Liver (tissue), 8 donors: ENCODE measurements at regions not wholly inside any gene's neighbourhood (a gene's known extent, or its start where the extent isn't known, plus 50 kb on each side); places are given as distances from the start of the nearest gene placed in this dataset.

ENCODE experiments used
- DNase-seq: peaks from one replicate; pipeline ENCODE4 v3.0.0-alpha.2; 2017; ENCODE audit warnings: low spot score
- H3K27ac ChIP-seq, 2 donors: one replicate each; pipeline ENCODE4 v1.7.0; 2013; ENCODE audit warnings: inconsistent platforms in 2 of 2, low read length in 2 of 2, control low read depth in 1 of 2, low read depth in 1 of 2, mild to moderate bottlenecking in 1 of 2
- H3K27me3 ChIP-seq, 4 donors: one replicate each; pipeline versions ENCODE4 v1.6.1 to v1.7.0; 2013; ENCODE audit warnings: low read length in 3 of 4, inconsistent platforms in 1 of 4, mild to moderate bottlenecking in 1 of 4, moderate library complexity in 1 of 4; ENCODE audit not compliant: control insufficient read depth in 4 of 4, insufficient read depth in 4 of 4
- H3K36me3 ChIP-seq, 4 donors: one replicate each; pipeline versions ENCODE4 v1.6.1 to v1.7.0; 2013; ENCODE audit warnings: low read length in 3 of 4, mild to moderate bottlenecking in 3 of 4, low read depth in 1 of 4, moderate library complexity in 1 of 4; ENCODE audit not compliant: control insufficient read depth in 4 of 4, insufficient read depth in 3 of 4
- H3K4me1 ChIP-seq, 4 donors: one replicate each; pipeline versions ENCODE4 v1.6.1 to v1.7.0; 2013; ENCODE audit warnings: low read length in 3 of 4, mild to moderate bottlenecking in 3 of 4, moderate library complexity in 1 of 4; ENCODE audit not compliant: control insufficient read depth in 4 of 4, insufficient read depth in 4 of 4
- H3K4me3 ChIP-seq, 3 donors: one replicate each; pipeline versions ENCODE4 v1.6.1 to v1.7.0; 2013; ENCODE audit warnings: low read length in 3 of 3, control low read depth in 1 of 3, low read depth in 1 of 3, mild to moderate bottlenecking in 1 of 3
- H3K9ac ChIP-seq, 2 donors: one replicate each; pipeline ENCODE4 v1.7.0; 2013; ENCODE audit warnings: low read length in 2 of 2, mild to moderate bottlenecking in 2 of 2, moderate library complexity in 2 of 2, control low read depth in 1 of 2, low read depth in 1 of 2
- H3K9me3 ChIP-seq, 4 donors: one replicate each; pipeline versions ENCODE4 v1.6.1 to v1.7.0; 2013; ENCODE audit warnings: low read length in 3 of 4; ENCODE audit not compliant: control insufficient read depth in 4 of 4
- CTCF ChIP-seq: fragments of 150-350 bp; IDR thresholded peaks from 2 replicates; pipeline ENCODE4 v1.5.1; 2017; ENCODE audit warnings: improper control_type of control experiment, low read depth, low read length; ENCODE audit not compliant: missing input control
- EGR1 ChIP-seq, 2 donors: IDR thresholded peaks; 2 replicates each; pipeline ENCODE4 v1.6.1; 2016 to 2018; ENCODE audit warnings: antibody characterized with exemption in 2 of 2, low read depth in 2 of 2
- FOXA1 ChIP-seq: IDR thresholded peaks from 2 replicates; pipeline ENCODE4 v1.6.1; 2016; ENCODE audit warnings: antibody characterized with exemption
- FOXA2 ChIP-seq: IDR thresholded peaks from 2 replicates; pipeline ENCODE4 v1.6.1; 2016; ENCODE audit warnings: antibody characterized with exemption
- GABPA ChIP-seq, 2 donors: IDR thresholded peaks in 1 of 2; conservative IDR thresholded peaks in 1 of 2; 2 replicates each; pipeline ENCODE4 v1.6.1; 2016; ENCODE audit warnings: antibody characterized with exemption in 2 of 2, mild to moderate bottlenecking in 1 of 2, moderate library complexity in 1 of 2
- HNF4A ChIP-seq, 2 donors: conservative IDR thresholded peaks; 2 replicates each; pipeline ENCODE4 v1.6.1; 2016; ENCODE audit warnings: antibody characterized with exemption in 2 of 2, mild to moderate bottlenecking in 2 of 2
- HNF4G ChIP-seq: IDR thresholded peaks from 2 replicates; pipeline ENCODE4 v1.6.1; 2016; ENCODE audit warnings: antibody characterized with exemption
- JUND ChIP-seq, 2 donors: IDR thresholded peaks; 2 replicates each; pipeline ENCODE4 v1.6.1; 2016; ENCODE audit warnings: antibody characterized with exemption in 2 of 2
- MAX ChIP-seq: IDR thresholded peaks from 2 replicates; pipeline ENCODE4 v1.6.1; 2016; ENCODE audit warnings: antibody characterized with exemption
- NR2F2 ChIP-seq: IDR thresholded peaks from 2 replicates; pipeline ENCODE4 v1.6.1; 2016; ENCODE audit warnings: antibody characterized with exemption
- RAD21 ChIP-seq, 2 donors: IDR thresholded peaks; 2 replicates each; pipeline ENCODE4 v1.6.1; 2016; ENCODE audit warnings: antibody characterized with exemption in 2 of 2, mild to moderate bottlenecking in 2 of 2
- RXRA ChIP-seq, 2 donors: IDR thresholded peaks; 2 replicates each; pipeline ENCODE4 v1.6.1; 2017 to 2018; ENCODE audit warnings: antibody characterized with exemption in 2 of 2, mild to moderate bottlenecking in 1 of 2
- SP1 ChIP-seq: IDR thresholded peaks from 2 replicates; pipeline ENCODE4 v1.6.1; 2018; ENCODE audit warnings: antibody characterized with exemption, mild to moderate bottlenecking
- TAF1 ChIP-seq: conservative IDR thresholded peaks from 2 replicates; pipeline ENCODE4 v1.6.1; 2016; ENCODE audit warnings: antibody characterized with exemption, mild to moderate bottlenecking
- YY1 ChIP-seq: IDR thresholded peaks from 2 replicates; pipeline ENCODE4 v1.6.1; 2016; ENCODE audit warnings: antibody characterized with exemption, mild to moderate bottlenecking
- ZBTB33 ChIP-seq: IDR thresholded peaks from 2 replicates; pipeline ENCODE4 v1.6.1; 2016; ENCODE audit warnings: antibody characterized with exemption
- WGBS: extraction: QIAGEN DNeasy Blood & Tissue Kit; methylation state at CpG from one replicate; pipeline ENCODE4 v1.1.7; 2013; 5-methylcytosine and 5-hydroxymethylcytosine counted together
- TF ChIP-seq, protein P1 (sequence below): IDR thresholded peaks from 2 replicates; pipeline ENCODE4 v1.6.1; 2016; ENCODE audit warnings: antibody characterized with exemption, mild to moderate bottlenecking
- TF ChIP-seq, protein P2 (sequence below): IDR thresholded peaks from 2 replicates; pipeline ENCODE4 v1.6.1; 2016; ENCODE audit warnings: antibody characterized with exemption
- donor health status: healthy.
- donor health status: healthy.
- donor health status: healthy.
- donor health status: healthy.
- donor health status: healthy.

- 71% methylated on average over 3 of the region's 3 CpGs for WGBS
- DNase-seq: no peak
- no peaks in the 10 kb centered on the region for H3K27me3 ChIP-seq
- no peak overlapping the region for H3K4me3 ChIP-seq
- no peak overlapping the region for H3K27ac ChIP-seq
- H3K4me1 ChIP-seq: no peaks in the 10 kb centered on the region
- TF ChIP-seq, protein P1, sequence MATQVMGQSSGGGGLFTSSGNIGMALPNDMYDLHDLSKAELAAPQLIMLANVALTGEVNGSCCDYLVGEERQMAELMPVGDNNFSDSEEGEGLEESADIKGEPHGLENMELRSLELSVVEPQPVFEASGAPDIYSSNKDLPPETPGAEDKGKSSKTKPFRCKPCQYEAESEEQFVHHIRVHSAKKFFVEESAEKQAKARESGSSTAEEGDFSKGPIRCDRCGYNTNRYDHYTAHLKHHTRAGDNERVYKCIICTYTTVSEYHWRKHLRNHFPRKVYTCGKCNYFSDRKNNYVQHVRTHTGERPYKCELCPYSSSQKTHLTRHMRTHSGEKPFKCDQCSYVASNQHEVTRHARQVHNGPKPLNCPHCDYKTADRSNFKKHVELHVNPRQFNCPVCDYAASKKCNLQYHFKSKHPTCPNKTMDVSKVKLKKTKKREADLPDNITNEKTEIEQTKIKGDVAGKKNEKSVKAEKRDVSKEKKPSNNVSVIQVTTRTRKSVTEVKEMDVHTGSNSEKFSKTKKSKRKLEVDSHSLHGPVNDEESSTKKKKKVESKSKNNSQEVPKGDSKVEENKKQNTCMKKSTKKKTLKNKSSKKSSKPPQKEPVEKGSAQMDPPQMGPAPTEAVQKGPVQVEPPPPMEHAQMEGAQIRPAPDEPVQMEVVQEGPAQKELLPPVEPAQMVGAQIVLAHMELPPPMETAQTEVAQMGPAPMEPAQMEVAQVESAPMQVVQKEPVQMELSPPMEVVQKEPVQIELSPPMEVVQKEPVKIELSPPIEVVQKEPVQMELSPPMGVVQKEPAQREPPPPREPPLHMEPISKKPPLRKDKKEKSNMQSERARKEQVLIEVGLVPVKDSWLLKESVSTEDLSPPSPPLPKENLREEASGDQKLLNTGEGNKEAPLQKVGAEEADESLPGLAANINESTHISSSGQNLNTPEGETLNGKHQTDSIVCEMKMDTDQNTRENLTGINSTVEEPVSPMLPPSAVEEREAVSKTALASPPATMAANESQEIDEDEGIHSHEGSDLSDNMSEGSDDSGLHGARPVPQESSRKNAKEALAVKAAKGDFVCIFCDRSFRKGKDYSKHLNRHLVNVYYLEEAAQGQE: no peak
- TF ChIP-seq FOXA1 (no peak), SP1 (no peak), FOXA2 (no peak), NR2F2 (no peak), HNF4A (conservative IDR thresholded peaks at IDR 0.05) (no peak), TAF1 (no peak), MAX (no peak), GABPA (IDR thresholded peaks at IDR 0.05 in 1 of 2, conservative IDR thresholded peaks at IDR 0.05 in 1 of 2) (no peak), CTCF (no peak), HNF4G (no peak), EGR1 (IDR thresholded peaks at IDR 0.05; ENCODE audit: low read depth in 2 of 2) (no peak), RAD21 (IDR thresholded peaks at IDR 0.05) (no peak), JUND (IDR thresholded peaks at IDR 0.05) (no peak), RXRA (IDR thresholded peaks at IDR 0.05) (no peak), ZBTB33 (no peak), YY1 (no peak)
- TF ChIP-seq, protein P2, sequence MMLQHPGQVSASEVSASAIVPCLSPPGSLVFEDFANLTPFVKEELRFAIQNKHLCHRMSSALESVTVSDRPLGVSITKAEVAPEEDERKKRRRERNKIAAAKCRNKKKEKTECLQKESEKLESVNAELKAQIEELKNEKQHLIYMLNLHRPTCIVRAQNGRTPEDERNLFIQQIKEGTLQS: no peak
- no peaks in the 10 kb centered on the region for H3K9me3 ChIP-seq
- no peaks in the 10 kb centered on the region for H3K36me3 ChIP-seq
- H3K9ac ChIP-seq: no peak overlapping the region
Observed at GRCh38 chrY:8437510-8437909, 899.8 kb upstream of the TSPY4 start.
